Neuron (in vitro differentiated cells): ENCODE measurements at regions not wholly inside any gene's neighbourhood (a gene's known extent, or its start where the extent isn't known, plus 50 kb on each side); places are given as distances from the start of the nearest gene placed in this dataset.

ENCODE experiments used
- H2AFZ ChIP-seq: one replicate; pipeline ENCODE4 v1.6.1; 2013; ENCODE audit warnings: low read depth, mild to moderate bottlenecking, inconsistent platforms, low read length, moderate library complexity
- H3K27me3 ChIP-seq: one replicate; pipeline ENCODE4 v1.6.1; 2013; ENCODE audit warnings: low read length; ENCODE audit not compliant: insufficient read depth
- H3K36me3 ChIP-seq: one replicate; pipeline ENCODE4 v1.6.1; 2013; ENCODE audit warnings: low read length; ENCODE audit not compliant: insufficient read depth
- H3K4me1 ChIP-seq: one replicate; pipeline ENCODE4 v1.6.1; 2013; ENCODE audit warnings: low read length; ENCODE audit not compliant: insufficient read depth
- H3K4me3 ChIP-seq: 2 replicates; pipeline ENCODE4 v1.5.1; 2013; ENCODE audit warnings: mild to moderate bottlenecking, low read length, moderate library complexity
- H3K9me3 ChIP-seq: one replicate; pipeline ENCODE4 v1.6.1; 2013; ENCODE audit warnings: low read length

- Histone ChIP-seq H3K4me1 (peaks cover 6% of the 10 kb centered on the region), H3K27me3 (no peaks in the 10 kb centered on the region), H3K4me3 (no peak overlapping the region), H3K36me3 (no peaks in the 10 kb centered on the region), H2AFZ (no peak overlapping the region), H3K9me3 (peaks cover 3% of the 10 kb centered on the region)
Observed at GRCh38 chr14:71286126-71286525, 378.9 kb downstream of the PCNX1 start.

DNA sequence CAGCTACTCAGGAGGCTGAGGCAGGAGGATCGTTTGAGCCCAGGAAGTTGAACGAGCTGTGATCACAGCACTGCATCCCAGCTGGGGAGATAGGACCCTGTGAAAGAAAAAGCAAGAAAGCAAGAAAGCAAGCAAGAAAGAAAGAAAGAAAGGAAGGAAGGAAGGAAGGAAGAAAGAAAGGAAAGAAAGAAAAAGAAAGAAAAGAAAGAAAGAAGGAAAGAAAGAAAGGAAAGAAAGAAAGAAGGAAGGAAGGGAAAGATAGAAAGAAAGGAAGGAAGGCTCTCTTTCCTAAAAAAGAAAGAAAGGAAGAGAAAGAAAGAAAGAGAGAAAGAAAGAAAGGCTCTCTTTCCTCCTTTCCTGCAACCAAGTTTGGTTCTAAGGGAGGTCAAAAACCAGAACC, 380.3 kb downstream of the PCNX1 start:
- H3K4me3 ChIP-seq: no peak overlapping the region
- H3K4me1 ChIP-seq: peaks cover 6% of the 10 kb centered on the region
- no peaks in the 10 kb centered on the region for H3K27me3 ChIP-seq
- H3K36me3 ChIP-seq: no peaks in the 10 kb centered on the region
- no peak overlapping the region for H2AFZ ChIP-seq
- peaks cover 3% of the 10 kb centered on the region for H3K9me3 ChIP-seq

GRCh38 chr14:71289536-71289935, 382.3 kb downstream of the PCNX1 start:
- Histone ChIP-seq H3K36me3 (no peaks in the 10 kb centered on the region), H3K4me1 (peaks cover 6% of the 10 kb centered on the region), H3K4me3 (no peak overlapping the region), H2AFZ (no peak overlapping the region), H3K9me3 (peaks cover 3% of the 10 kb centered on the region), H3K27me3 (no peaks in the 10 kb centered on the region)

DNA sequence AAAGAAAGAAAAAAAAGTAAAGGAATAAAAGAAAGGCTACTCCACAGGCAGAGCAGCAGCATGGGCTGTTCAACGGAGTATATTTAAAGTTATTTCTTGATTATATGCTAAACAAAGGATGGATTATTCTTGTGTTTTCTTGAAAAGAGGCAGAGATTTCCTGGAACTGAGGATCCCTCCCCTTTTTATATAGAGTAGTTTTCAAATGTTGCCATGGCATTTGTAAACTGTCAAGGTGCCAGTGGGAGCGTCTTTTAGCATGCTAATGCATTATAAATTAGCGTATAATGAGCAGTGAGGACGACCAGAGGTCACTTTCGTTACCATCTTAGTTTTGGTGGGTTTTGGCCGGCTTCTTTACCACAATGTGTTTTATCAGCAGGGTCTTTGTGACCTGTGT, 383.0 kb downstream of the PCNX1 start:
- Histone ChIP-seq H3K9me3 (peaks cover 3% of the 10 kb centered on the region), H3K36me3 (no peaks in the 10 kb centered on the region), H2AFZ (no peak overlapping the region), H3K27me3 (no peaks in the 10 kb centered on the region), H3K4me3 (no peak overlapping the region), H3K4me1 (peaks cover 6% of the 10 kb centered on the region)

- Histone ChIP-seq H3K9me3 (peaks cover 3% of the 10 kb centered on the region), H2AFZ (no peak overlapping the region), H3K36me3 (no peaks in the 10 kb centered on the region), H3K4me1 (peaks cover 6% of the 10 kb centered on the region), H3K27me3 (no peaks in the 10 kb centered on the region), H3K4me3 (no peak overlapping the region)
Observed at GRCh38 chr14:71290960-71291466, 383.8 kb downstream of the PCNX1 start.

DNA sequence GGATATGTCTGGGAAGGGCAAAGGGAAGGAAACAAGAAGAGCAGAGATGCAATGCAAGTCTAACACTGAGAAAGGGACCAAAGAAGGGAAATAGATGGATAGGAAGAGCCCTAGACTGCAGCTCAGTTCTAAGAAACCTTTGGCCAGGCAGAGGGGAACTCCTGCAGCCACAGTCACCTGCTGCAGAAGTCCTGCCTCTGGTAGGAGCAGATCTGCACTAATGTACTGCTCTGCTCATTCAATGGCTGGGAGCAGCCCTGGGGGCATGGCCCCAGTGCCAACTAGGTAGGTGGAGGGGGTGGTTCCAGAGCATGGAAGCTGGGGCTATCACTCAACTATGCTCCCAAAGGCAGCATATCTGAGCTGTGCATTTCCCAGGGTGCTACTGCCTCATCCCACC, 388.9 kb downstream of the PCNX1 start:
- H3K27me3 ChIP-seq: no peaks in the 10 kb centered on the region

DNA sequence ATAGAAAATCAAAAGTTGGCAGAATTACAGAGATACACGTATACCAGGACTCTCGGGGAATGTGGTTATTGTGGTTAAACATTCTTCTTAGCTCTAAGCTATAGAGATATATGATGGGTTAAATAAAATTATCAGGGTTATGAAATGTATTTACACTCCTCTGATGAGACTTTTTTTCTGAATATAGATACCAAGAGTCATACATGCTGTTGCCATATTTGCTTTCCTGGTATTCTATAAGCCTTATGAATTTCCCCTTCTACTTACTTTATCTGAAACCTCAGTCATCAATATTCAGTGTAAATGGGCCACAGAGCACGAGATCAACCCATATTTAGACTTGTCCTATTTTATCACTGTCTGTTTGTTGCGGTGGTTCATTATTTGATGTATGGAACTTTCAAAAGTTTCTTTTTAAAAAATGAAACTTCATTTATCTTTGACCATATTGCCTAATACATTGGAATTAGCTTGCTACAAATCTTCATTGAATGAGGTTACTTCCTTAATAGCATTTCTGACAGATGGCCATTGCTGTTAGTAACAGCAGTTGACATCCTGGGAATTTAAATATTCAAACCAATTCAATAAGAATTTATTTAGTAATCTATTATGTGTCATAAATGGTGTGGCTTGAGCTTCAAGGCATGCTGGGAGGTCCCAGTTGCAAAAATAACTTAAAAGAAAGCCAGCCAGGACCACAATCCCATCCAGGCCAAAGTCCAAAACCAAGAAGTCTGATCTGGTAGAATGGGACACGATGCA, 393.5 kb downstream of the PCNX1 start:
- Histone ChIP-seq H3K36me3 (no peaks in the 10 kb centered on the region), H3K4me1 (peaks cover 17% of the 10 kb centered on the region), H3K4me3 (no peak overlapping the region), H3K9me3 (peaks cover 5% of the 10 kb centered on the region), H3K27me3 (no peaks in the 10 kb centered on the region), H2AFZ (no peak overlapping the region)

More for the DNA sequence above, 388.9 kb downstream of the PCNX1 start:
- Histone ChIP-seq H3K4me3 (no peak overlapping the region), H2AFZ (no peak overlapping the region), H3K36me3 (no peaks in the 10 kb centered on the region), H3K9me3 (no peaks in the 10 kb centered on the region), H3K4me1 (peaks cover 3% of the 10 kb centered on the region)

GRCh38 chr14:71301611-71302010, 394.4 kb downstream of the PCNX1 start:
- H3K4me3 ChIP-seq: no peak overlapping the region
- peaks cover 5% of the 10 kb centered on the region for H3K9me3 ChIP-seq
- no peaks in the 10 kb centered on the region for H3K27me3 ChIP-seq
- H3K36me3 ChIP-seq: no peaks in the 10 kb centered on the region
- no peak overlapping the region for H2AFZ ChIP-seq
- peaks cover 17% of the 10 kb centered on the region for H3K4me1 ChIP-seq

GRCh38 chr14:71304690-71305089, 397.4 kb downstream of the PCNX1 start:
- no peak overlapping the region for H3K4me3 ChIP-seq
- no peaks in the 10 kb centered on the region for H3K27me3 ChIP-seq
- no peaks in the 10 kb centered on the region for H3K36me3 ChIP-seq
- H3K4me1 ChIP-seq: peaks cover 17% of the 10 kb centered on the region
- no peak overlapping the region for H2AFZ ChIP-seq
- peaks cover 5% of the 10 kb centered on the region for H3K9me3 ChIP-seq

- Histone ChIP-seq H3K4me3 (no peak overlapping the region), H3K4me1 (no peaks in the 10 kb centered on the region), H3K9me3 (peaks cover 7% of the 10 kb centered on the region), H2AFZ (no peak overlapping the region), H3K27me3 (no peaks in the 10 kb centered on the region), H3K36me3 (no peaks in the 10 kb centered on the region)
Observed at GRCh38 chr14:71308671-71309070, 401.4 kb downstream of the PCNX1 start.

DNA sequence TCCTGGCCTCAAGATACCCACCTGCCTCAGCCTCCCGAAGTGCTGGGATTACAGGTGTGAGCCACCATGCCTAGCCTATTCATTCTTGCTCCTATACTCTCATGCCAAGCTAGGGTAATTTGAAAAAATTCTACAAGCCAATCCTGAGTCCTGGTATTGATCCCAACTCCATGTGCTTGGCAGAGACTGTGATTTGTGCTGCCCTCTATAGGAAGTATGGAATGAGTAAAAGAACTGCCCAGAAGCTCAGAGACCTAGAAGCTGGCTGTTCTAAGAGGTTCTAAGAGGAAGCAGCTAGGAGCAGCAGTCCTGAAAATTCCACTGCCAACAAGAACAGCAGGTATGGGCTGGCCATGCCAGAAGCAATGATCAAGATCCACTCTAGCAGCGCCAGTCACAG, 402.5 kb downstream of the PCNX1 start:
- Histone ChIP-seq H3K27me3 (no peaks in the 10 kb centered on the region), H3K4me1 (no peaks in the 10 kb centered on the region), H3K4me3 (no peak overlapping the region), H3K36me3 (no peaks in the 10 kb centered on the region), H2AFZ (no peak overlapping the region), H3K9me3 (peaks cover 7% of the 10 kb centered on the region)

GRCh38 chr14:71311061-71311460, 403.8 kb downstream of the PCNX1 start:
- peaks cover 1% of the 10 kb centered on the region for H3K9me3 ChIP-seq
- no peak overlapping the region for H2AFZ ChIP-seq
- H3K27me3 ChIP-seq: no peaks in the 10 kb centered on the region
- no peaks in the 10 kb centered on the region for H3K36me3 ChIP-seq
- H3K4me1 ChIP-seq: no peaks in the 10 kb centered on the region
- no peak overlapping the region for H3K4me3 ChIP-seq

DNA sequence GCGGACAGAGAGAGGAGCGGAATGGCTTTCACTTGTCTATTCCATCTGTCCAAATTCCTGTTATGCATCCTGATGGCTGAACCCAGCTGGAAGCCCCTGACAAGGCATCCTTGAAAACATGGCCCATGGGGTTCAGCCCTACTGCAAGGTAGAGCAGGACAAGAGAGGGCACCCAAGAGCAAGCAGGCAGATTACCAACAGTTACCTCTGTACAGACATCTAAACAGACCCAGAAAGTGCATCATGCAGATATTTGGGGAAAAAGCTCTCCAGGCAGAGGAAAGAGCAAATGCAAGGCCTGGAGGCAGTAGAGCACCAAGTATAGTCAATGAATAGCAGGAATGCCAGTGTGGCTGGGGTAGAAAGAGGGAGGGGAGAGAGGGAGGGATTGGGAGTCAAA, 407.5 kb downstream of the PCNX1 start:
- Histone ChIP-seq H2AFZ (no peak overlapping the region), H3K36me3 (no peaks in the 10 kb centered on the region), H3K27me3 (no peaks in the 10 kb centered on the region), H3K4me3 (no peak overlapping the region), H3K9me3 (peaks cover 1% of the 10 kb centered on the region), H3K4me1 (peaks cover 5% of the 10 kb centered on the region)
